PFSK-1 (cell line): ENCODE measurements at regions not wholly inside any gene's neighbourhood (a gene's known extent, or its start where the extent isn't known, plus 50 kb on each side); places are given as distances from the start of the nearest gene placed in this dataset.

Source experiments
- FOXP2 ChIP-seq: optimal IDR thresholded peaks from 2 replicates; pipeline ENCODE3; 2011; ENCODE audit warnings: borderline replicate concordance, control low read depth, inconsistent platforms; ENCODE audit not compliant: insufficient read depth; ENCODE audit errors: extremely low read length, extremely low read depth
- POLR2AphosphoS5 ChIP-seq: IDR thresholded peaks from 2 replicates; pipeline ENCODE4 v1.6.1; 2012; ENCODE audit warnings: low read depth, mild to moderate bottlenecking, control low read depth, low read length, moderate library complexity
- TAF1 ChIP-seq: IDR thresholded peaks from 2 replicates; pipeline ENCODE4 v1.6.1; 2012; ENCODE audit warnings: low read length, control low read depth, borderline replicate concordance; ENCODE audit not compliant: insufficient read depth

GRCh38 chr11:96484361-96484760, 94.5 kb downstream of the JRKL start:
- TF ChIP-seq POLR2AphosphoS5 (no peak), TAF1 (no peak), FOXP2 (no peak)
